Ascending aorta (tissue), 2 donors: ENCODE measurements at regions not wholly inside any gene's neighbourhood (a gene's known extent, or its start where the extent isn't known, plus 50 kb on each side); places are given as distances from the start of the nearest gene placed in this dataset.
"Not testable (repeated sequence)": the region's sequence is repeated elsewhere in the genome, so short reads cannot be mapped to it uniquely, and the experiment has no call there.

Source experiments
- DNase-seq, 2 donors: peaks; one replicate each; pipeline ENCODE4 v3.0.0-alpha.2; 2019; ENCODE audit warnings: low spot score in 2 of 2
- H3K27ac ChIP-seq, 2 donors: fragments of 200-600 bp; sonication (generic); one replicate each; pipeline ENCODE4 v1.5.1; 2016 to 2017; ENCODE audit warnings: mild to moderate bottlenecking in 1 of 2
- H3K27me3 ChIP-seq: fragments of 200-600 bp; sonication (generic); one replicate; pipeline ENCODE4 v1.5.1; 2017
- H3K36me3 ChIP-seq, 2 donors: fragments of 200-600 bp; sonication (generic); one replicate each; pipeline ENCODE4 v1.5.1; 2016
- H3K4me1 ChIP-seq, 2 donors: fragments of 200-600 bp; sonication (generic); one replicate each; pipeline ENCODE4 v1.5.1; 2016 to 2017; ENCODE audit warnings: mild to moderate bottlenecking in 1 of 2
- H3K4me3 ChIP-seq, 2 donors: fragments of 200-600 bp; sonication (generic); one replicate each; pipeline ENCODE4 v1.5.1; 2016 to 2017; ENCODE audit warnings: mild to moderate bottlenecking in 1 of 2
- H3K9me3 ChIP-seq, 2 donors: fragments of 200-600 bp; sonication (generic); one replicate each; pipeline ENCODE4 v1.5.1; 2016
- CTCF ChIP-seq, 3 experiments: fragments of 200-600 bp in 2 of 3; fragments of 450-650 bp in 1 of 3; sonication (generic) in 2 of 3; IDR thresholded peaks; one replicate each; pipeline ENCODE4 v1.5.1; 2016 to 2019; ENCODE audit warnings: antibody characterized with exemption in 3 of 3, mild to moderate bottlenecking in 1 of 3, moderate library complexity in 1 of 3
- intact Hi-C: fragments of 100-400 bp; cut with DNase I; formaldehyde crosslinking; loops from one replicate; pipeline ENCODE4 v1.15.1; 2023

GRCh38 chr12:75754698-75755097 is 243.3 kb upstream of the KRR1 start:
- H3K27me3 ChIP-seq = no peaks in the 10 kb centered on the region
- H3K27ac ChIP-seq = no peak overlapping the region
- peaks cover 0 to 3% of the 10 kb centered on the region in 2 donors for H3K4me1 ChIP-seq
- TF ChIP-seq CTCF (IDR thresholded peaks at IDR 0.05) = no peak
- intact Hi-C loops = no loop called here
- H3K9me3 ChIP-seq = no peaks in the 10 kb centered on the region
- no peaks in the 10 kb centered on the region for H3K36me3 ChIP-seq
- H3K4me3 ChIP-seq = no peak overlapping the region
- no peak for DNase-seq

DNA sequence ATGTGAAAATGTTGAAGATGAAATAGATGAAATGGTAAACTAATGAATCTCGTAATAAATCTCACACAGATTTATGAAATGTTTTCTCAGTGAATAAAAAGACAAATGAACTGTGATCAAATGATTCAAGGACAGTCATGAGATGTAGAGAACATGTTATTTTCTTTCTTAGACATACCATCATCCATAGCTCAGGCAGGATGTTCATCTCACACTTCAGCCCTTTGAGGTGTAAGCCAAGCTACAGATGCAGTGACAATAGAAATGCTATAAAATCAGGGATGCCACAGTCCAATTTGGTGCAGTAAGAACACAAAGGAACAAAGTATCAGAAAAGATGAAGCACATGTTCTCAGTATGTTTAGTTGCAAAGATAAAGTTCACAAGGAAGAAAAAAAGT is 242.7 kb upstream of the KRR1 start:
- H3K36me3 ChIP-seq = no peaks in the 10 kb centered on the region
- H3K4me1 ChIP-seq = peaks cover 0 to 3% of the 10 kb centered on the region in 2 donors
- no peaks in the 10 kb centered on the region for H3K9me3 ChIP-seq
- intact Hi-C loops = no loop called here
- TF ChIP-seq CTCF (IDR thresholded peaks at IDR 0.05) = no peak
- H3K4me3 ChIP-seq = no peak overlapping the region
- no peaks in the 10 kb centered on the region for H3K27me3 ChIP-seq
- no peak for DNase-seq
- no peak overlapping the region for H3K27ac ChIP-seq

- H3K9me3 ChIP-seq = no peaks in the 10 kb centered on the region
- no peak overlapping the region for H3K27ac ChIP-seq
- intact Hi-C loops = no loop called here
- H3K4me1 ChIP-seq = peaks cover 0 to 3% of the 10 kb centered on the region in 2 donors
- no peak overlapping the region for H3K4me3 ChIP-seq
- TF ChIP-seq CTCF (IDR thresholded peaks at IDR 0.05) = no peak
- no peaks in the 10 kb centered on the region for H3K27me3 ChIP-seq
- no peak for DNase-seq
- H3K36me3 ChIP-seq = no peaks in the 10 kb centered on the region
Observed at GRCh38 chr12:75751769-75752471, 240.5 kb upstream of the KRR1 start.

GRCh38 chr12:75750716-75751306 is 239.4 kb upstream of the KRR1 start:
- H3K27ac ChIP-seq = no peak overlapping the region
- H3K36me3 ChIP-seq = no peaks in the 10 kb centered on the region
- no peak overlapping the region for H3K4me3 ChIP-seq
- DNase-seq = no peak
- H3K4me1 ChIP-seq = peaks cover 0 to 3% of the 10 kb centered on the region in 2 donors
- intact Hi-C loops = no loop called here
- no peak for TF ChIP-seq CTCF (IDR thresholded peaks at IDR 0.05)
- H3K9me3 ChIP-seq = no peaks in the 10 kb centered on the region
- no peaks in the 10 kb centered on the region for H3K27me3 ChIP-seq

DNA sequence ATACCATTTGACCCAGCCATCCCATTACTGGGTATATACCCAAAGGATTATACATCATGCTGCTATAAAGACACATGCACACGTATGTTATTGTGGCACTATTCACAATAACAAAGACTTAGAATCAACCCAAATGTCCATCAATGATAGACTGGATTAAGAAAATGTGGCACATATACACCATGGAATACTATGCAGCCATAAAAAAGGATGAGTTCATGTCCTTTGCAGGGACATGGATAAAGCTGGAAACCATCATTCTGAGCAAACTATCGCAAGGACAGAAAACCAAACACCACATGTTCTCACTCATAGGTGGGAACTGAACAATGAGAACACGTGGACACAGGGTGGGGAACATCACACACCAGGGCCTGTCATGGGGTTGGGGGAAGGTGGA is 237.6 kb upstream of the KRR1 start:
- H3K9me3 ChIP-seq, H3K4me1 ChIP-seq, H3K27ac ChIP-seq, intact Hi-C loops, DNase-seq, H3K27me3 ChIP-seq, H3K36me3 ChIP-seq, H3K4me3 ChIP-seq: not testable (repeated sequence)

DNA sequence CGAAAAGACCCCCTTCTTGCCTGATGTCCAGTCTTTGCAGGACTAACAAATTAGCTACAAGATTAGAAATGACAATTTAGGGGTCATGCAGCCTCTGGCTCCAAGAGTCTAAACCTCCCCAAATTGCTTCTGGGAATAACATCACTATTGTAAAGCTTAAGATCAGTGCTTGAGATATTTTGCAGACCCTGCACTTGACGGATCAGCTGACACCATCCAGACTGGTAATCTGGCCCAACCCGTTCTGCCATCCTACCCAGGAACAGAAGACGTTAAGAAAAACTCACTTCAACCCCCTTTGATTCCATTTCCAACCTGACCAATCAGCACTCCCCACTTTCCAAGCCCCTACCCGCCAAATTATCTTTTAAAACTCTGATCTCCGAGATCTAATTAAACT is 236.7 kb upstream of the KRR1 start:
- Histone ChIP-seq H3K4me1 (peaks cover 0 to 3% of the 10 kb centered on the region in 2 donors), H3K27ac (no peak overlapping the region), H3K4me3 (no peak overlapping the region), H3K27me3 (no peaks in the 10 kb centered on the region), H3K9me3 (no peaks in the 10 kb centered on the region), H3K36me3 (no peaks in the 10 kb centered on the region)
- TF ChIP-seq CTCF (IDR thresholded peaks at IDR 0.05) = no peak
- intact Hi-C loops = no loop called here
- DNase-seq = no peak
